GM23248 (cell line): ENCODE measurements at regions not wholly inside any gene's neighbourhood (a gene's known extent, or its start where the extent isn't known, plus 50 kb on each side); places are given as distances from the start of the nearest gene placed in this dataset.

Source experiments
- DNase-seq: peaks from one replicate; pipeline ENCODE4 v3.0.0-alpha.2; 2015
- H2AFZ ChIP-seq: fragments of 200-600 bp; sonication (generic); 2 replicates; pipeline ENCODE4 v1.6.1; 2016; ENCODE audit warnings: antibody characterized with exemption
- H3F3A ChIP-seq: fragments of 200-600 bp; sonication (generic); 2 replicates; pipeline ENCODE4 v1.6.1; 2016; ENCODE audit warnings: mild to moderate bottlenecking, antibody characterized with exemption, mixed run types; ENCODE audit not compliant: insufficient read depth
- H3K27ac ChIP-seq: fragments of 200-600 bp; sonication (generic); 2 replicates; pipeline ENCODE4 v1.5.1; 2016; ENCODE audit warnings: mild to moderate bottlenecking
- H3K27me3 ChIP-seq: fragments of 200-600 bp; sonication (generic); replicated peaks from 2 replicates; pipeline ENCODE4 v1.6.1; 2016; ENCODE audit warnings: mild to moderate bottlenecking; ENCODE audit not compliant: insufficient read depth
- H3K36me3 ChIP-seq: fragments of 200-600 bp; sonication (generic); 2 replicates; pipeline ENCODE4 v1.6.1; 2016; ENCODE audit warnings: low read depth, mild to moderate bottlenecking
- H3K4me1 ChIP-seq: fragments of 200-600 bp; sonication (generic); 2 replicates; pipeline ENCODE4 v1.6.1; 2016; ENCODE audit warnings: mild to moderate bottlenecking; ENCODE audit not compliant: insufficient read depth
- H3K4me2 ChIP-seq: fragments of 200-600 bp; sonication (generic); one replicate; pipeline ENCODE4 v1.6.1; 2016; ENCODE audit warnings: mild to moderate bottlenecking; ENCODE audit not compliant: unreplicated experiment
- H3K4me3 ChIP-seq: fragments of 200-600 bp; sonication (generic); 2 replicates; pipeline ENCODE4 v1.5.1; 2016; ENCODE audit warnings: mild to moderate bottlenecking
- H3K79me2 ChIP-seq: fragments of 200-600 bp; sonication (generic); 2 replicates; pipeline ENCODE4 v1.6.1; 2016; ENCODE audit warnings: mild to moderate bottlenecking; ENCODE audit not compliant: insufficient read depth
- H3K9ac ChIP-seq: fragments of 200-600 bp; sonication (generic); 2 replicates; pipeline ENCODE4 v1.6.1; 2016; ENCODE audit warnings: mild to moderate bottlenecking
- H3K9me2 ChIP-seq: fragments of 200-600 bp; sonication (generic); 2 replicates; pipeline ENCODE4 v1.6.1; 2016; ENCODE audit warnings: mixed run types, mild to moderate bottlenecking, moderate library complexity; ENCODE audit not compliant: insufficient read depth
- H3K9me3 ChIP-seq: fragments of 200-600 bp; sonication (generic); one replicate; pipeline ENCODE4 v1.6.1; 2017; ENCODE audit warnings: low read depth
- H4K20me1 ChIP-seq: fragments of 200-600 bp; sonication (generic); 2 replicates; pipeline ENCODE4 v1.6.0; 2016; ENCODE audit not compliant: insufficient read depth
- EZH2 ChIP-seq: fragments of 200-600 bp; sonication (generic); IDR thresholded peaks from 2 replicates; pipeline ENCODE4 v1.6.1; 2018; ENCODE audit warnings: antibody characterized with exemption, mild to moderate bottlenecking; ENCODE audit not compliant: insufficient read depth, poor library complexity, severe bottlenecking
- EZH2phosphoT487 ChIP-seq: fragments of 200-600 bp; sonication (generic); IDR thresholded peaks from 2 replicates; pipeline ENCODE4 v1.6.1; 2018; ENCODE audit warnings: antibody characterized with exemption, moderate library complexity, mild to moderate bottlenecking, low read depth; ENCODE audit not compliant: insufficient read depth
- WGBS, 2 experiments: methylation state at CpG; one replicate each; pipeline ENCODE4 v1.1.6; 2015 to 2017; ENCODE audit warnings: low lambda C conversion rate in 2 of 2, low coverage in 1 of 2; ENCODE audit errors: missing lambda C conversion rate in 2 of 2; 5-methylcytosine and 5-hydroxymethylcytosine counted together
- in situ Hi-C: fragments of 300-500 bp; cut with MboI; formaldehyde crosslinking; loops from 2 replicates; pipeline ENCODE4 v1.15.0; 2020

- Histone ChIP-seq H3K79me2 (no peaks in the 10 kb centered on the region), H3K9me3 (no peaks in the 10 kb centered on the region), H3K9me2 (no peaks in the 10 kb centered on the region), H3K4me2 (no peak overlapping the region), H3K9ac (no peak overlapping the region), H3K27me3 (no peaks in the 10 kb centered on the region), H3K27ac (no peak overlapping the region), H2AFZ (no peak overlapping the region), H3K36me3 (no peaks in the 10 kb centered on the region), H3F3A (no peaks in the 10 kb centered on the region), H4K20me1 (no peaks in the 10 kb centered on the region), H3K4me3 (no peak overlapping the region), H3K4me1 (no peaks in the 10 kb centered on the region)
- TF ChIP-seq EZH2 (no peak), EZH2phosphoT487 (no peak)
- in situ Hi-C loops: no loop called here
- WGBS, 2 experiments: 47 to 49% methylated on average over 8 to 21 of the region's 34 CpGs
- DNase-seq: no peak
These were observed 217.6 kb upstream of the SFSWAP start for GRCh38 chr12:131493068-131493826.

- no peak overlapping the region for H3K4me2 ChIP-seq
- TF ChIP-seq EZH2phosphoT487 (no peak), EZH2 (no peak)
- H3F3A ChIP-seq: no peaks in the 10 kb centered on the region
- H3K4me3 ChIP-seq: no peak overlapping the region
- H3K27ac ChIP-seq: no peak overlapping the region
- no peaks in the 10 kb centered on the region for H3K36me3 ChIP-seq
- no peaks in the 10 kb centered on the region for H3K4me1 ChIP-seq
- H3K9ac ChIP-seq: no peak overlapping the region
- in situ Hi-C loops: no loop called here
- no peak overlapping the region for H2AFZ ChIP-seq
- no peaks in the 10 kb centered on the region for H3K9me2 ChIP-seq
- WGBS, 2 experiments: 78 to 83% methylated on average over 13 to 23 of the region's 24 CpGs
- H4K20me1 ChIP-seq: no peaks in the 10 kb centered on the region
- H3K9me3 ChIP-seq: no peaks in the 10 kb centered on the region
- H3K27me3 ChIP-seq: no peaks in the 10 kb centered on the region
- H3K79me2 ChIP-seq: no peaks in the 10 kb centered on the region
- DNase-seq: no peak
These were observed 216.7 kb upstream of the SFSWAP start for GRCh38 chr12:131494216-131494615.

DNA sequence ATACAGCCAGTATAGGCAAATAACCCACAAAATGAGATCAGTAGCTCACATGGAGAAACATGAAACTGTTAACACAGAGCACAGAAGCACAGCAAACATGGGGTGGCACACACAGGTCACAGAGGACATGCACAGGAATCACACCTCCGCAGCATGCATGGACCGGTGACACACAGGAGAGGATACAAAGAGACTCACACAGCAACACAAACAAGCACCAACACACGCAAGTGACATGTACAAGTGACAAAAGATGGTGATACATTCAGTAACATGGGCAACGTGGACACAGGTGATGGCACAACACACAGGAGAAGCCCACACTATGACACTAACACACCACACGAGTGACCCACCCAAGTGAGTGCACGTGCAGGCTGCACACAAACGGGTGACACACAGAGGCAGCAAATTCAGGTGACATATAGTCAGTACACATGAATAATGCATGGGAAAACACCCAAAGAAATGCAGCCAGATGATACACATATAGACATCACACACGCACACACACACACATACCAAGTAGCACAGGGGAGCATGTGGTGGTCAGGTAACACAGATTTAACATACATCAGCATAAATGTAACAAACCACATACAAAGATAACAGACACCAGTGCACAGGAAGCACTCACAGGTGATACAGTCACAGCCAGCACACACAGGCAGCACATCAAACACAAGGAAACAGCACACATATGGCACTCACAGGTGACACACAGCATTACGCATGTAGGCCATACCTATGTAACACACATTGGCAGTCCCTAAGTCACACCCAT lies 216.0 kb upstream of the SFSWAP start:
- no peaks in the 10 kb centered on the region for H3K9me2 ChIP-seq
- no peaks in the 10 kb centered on the region for H3K9me3 ChIP-seq
- WGBS, 2 experiments: 56 to 60% methylated on average over 9 of the region's 9 CpGs
- TF ChIP-seq EZH2phosphoT487 (no peak), EZH2 (no peak)
- H3K27ac ChIP-seq: no peak overlapping the region
- DNase-seq: no peak
- no peak overlapping the region for H3K4me3 ChIP-seq
- no peaks in the 10 kb centered on the region for H3K27me3 ChIP-seq
- in situ Hi-C loops: no loop called here
- H3K9ac ChIP-seq: no peak overlapping the region
- H4K20me1 ChIP-seq: no peaks in the 10 kb centered on the region
- no peaks in the 10 kb centered on the region for H3K36me3 ChIP-seq
- H3K79me2 ChIP-seq: no peaks in the 10 kb centered on the region
- H2AFZ ChIP-seq: no peak overlapping the region
- no peaks in the 10 kb centered on the region for H3F3A ChIP-seq
- H3K4me1 ChIP-seq: no peaks in the 10 kb centered on the region
- no peak overlapping the region for H3K4me2 ChIP-seq

- no peak overlapping the region for H3K4me3 ChIP-seq
- no peaks in the 10 kb centered on the region for H3K4me1 ChIP-seq
- H3F3A ChIP-seq: no peaks in the 10 kb centered on the region
- no peak for TF ChIP-seq EZH2
- no peak for TF ChIP-seq EZH2phosphoT487
- no peaks in the 10 kb centered on the region for H3K27me3 ChIP-seq
- H3K79me2 ChIP-seq: no peaks in the 10 kb centered on the region
- no peak overlapping the region for H3K9ac ChIP-seq
- H3K9me3 ChIP-seq: no peaks in the 10 kb centered on the region
- no peaks in the 10 kb centered on the region for H4K20me1 ChIP-seq
- no peaks in the 10 kb centered on the region for H3K36me3 ChIP-seq
- no peaks in the 10 kb centered on the region for H3K9me2 ChIP-seq
- 57 to 69% methylated on average over 2 of the region's 2 CpGs for WGBS, 2 experiments
- in situ Hi-C loops: no loop called here
- H3K4me2 ChIP-seq: no peak overlapping the region
- no peak overlapping the region for H3K27ac ChIP-seq
- no peak for DNase-seq
- H2AFZ ChIP-seq: no peak overlapping the region
These were observed 212.9 kb upstream of the SFSWAP start for GRCh38 chr12:131497966-131498365.
